ENCODE measurements at regions not wholly inside any gene's neighbourhood (a gene's known extent, or its start where the extent isn't known, plus 50 kb on each side); places are given as distances from the start of the nearest gene placed in this dataset.
A peak's percentile ranks its signal among the peaks of the same experiment; 100 is the strongest.
"Not testable (repeated sequence)": the region's sequence is repeated elsewhere in the genome, so short reads cannot be mapped to it uniquely, and the experiment has no call there.

DNA sequence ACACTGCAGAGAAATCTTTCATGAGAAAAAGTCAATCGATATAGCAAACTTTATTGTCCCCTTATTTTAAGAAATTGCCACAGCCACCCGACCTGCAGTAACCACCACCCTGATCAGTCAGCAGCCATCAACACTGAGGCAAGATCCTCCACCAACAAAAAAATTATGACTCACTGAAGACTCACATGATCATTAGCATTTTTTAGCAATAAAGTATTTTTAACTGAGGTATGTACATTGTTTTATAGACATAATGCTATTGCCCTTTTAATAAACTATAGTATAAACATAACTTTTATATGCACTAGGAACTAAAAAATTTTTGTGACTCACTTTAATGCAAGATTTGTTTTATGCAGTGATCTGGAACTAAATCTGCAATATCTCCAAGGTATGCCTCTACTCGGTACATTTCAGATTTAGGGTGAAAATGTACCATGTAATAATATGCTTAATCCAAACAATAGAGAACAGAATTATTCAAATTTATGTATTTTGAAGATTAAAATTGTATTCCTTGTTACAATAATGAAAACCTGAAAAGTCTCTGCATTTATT, 79.2 kb upstream of the CEP126 start:
- no peak overlapping the region for H3K4me3 ChIP-seq (ENCODE audit: low read depth, low read length)

DNA sequence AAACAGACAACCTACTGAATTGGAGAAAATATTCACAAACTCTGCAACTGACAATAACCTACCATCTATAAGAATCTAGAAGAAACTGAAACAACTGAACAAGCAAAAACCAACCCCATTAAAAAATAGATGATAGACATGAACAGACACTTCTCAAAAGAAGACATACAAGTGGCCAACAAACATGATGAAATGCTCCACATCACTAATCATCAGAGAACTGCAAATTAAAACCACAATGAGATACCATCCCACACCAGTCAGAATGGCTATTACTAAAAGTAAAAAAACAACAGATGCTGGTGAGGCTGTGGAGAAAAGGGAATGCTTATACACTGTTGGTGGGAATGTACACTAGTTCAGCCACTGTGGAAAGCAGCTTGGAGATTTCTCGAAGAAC, 84.3 kb upstream of the CEP126 start:
- not testable (repeated sequence) for DNase-seq (ENCODE audit: low read depth); H3K4me3 ChIP-seq (ENCODE audit: low read depth, low read length)

More for the DNA sequence above, 79.2 kb upstream of the CEP126 start:
- no peak for DNase-seq (ENCODE audit: low read depth)

DNA sequence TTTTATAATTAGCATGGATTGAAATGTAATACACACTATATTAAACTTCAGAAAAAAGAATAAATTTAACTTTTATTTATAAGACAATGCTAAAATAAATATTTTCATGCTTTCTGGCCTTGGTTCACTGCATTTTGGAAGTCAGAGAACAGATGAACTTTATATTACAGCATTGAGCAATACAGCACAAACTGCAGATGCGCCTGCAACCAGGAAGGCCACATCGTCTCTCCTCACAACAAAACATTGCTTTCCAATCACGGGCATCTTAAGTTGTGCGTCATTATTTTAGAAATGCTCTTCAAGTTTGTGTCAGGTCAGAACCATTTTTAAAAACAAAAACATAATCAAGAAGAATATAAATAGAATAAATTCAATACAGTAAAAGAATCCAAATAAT, 89.3 kb upstream of the CEP126 start:
- no peak overlapping the region for H3K4me3 ChIP-seq (ENCODE audit: low read depth, low read length)
- DNase-seq (ENCODE audit: low read depth) = no peak

DNA sequence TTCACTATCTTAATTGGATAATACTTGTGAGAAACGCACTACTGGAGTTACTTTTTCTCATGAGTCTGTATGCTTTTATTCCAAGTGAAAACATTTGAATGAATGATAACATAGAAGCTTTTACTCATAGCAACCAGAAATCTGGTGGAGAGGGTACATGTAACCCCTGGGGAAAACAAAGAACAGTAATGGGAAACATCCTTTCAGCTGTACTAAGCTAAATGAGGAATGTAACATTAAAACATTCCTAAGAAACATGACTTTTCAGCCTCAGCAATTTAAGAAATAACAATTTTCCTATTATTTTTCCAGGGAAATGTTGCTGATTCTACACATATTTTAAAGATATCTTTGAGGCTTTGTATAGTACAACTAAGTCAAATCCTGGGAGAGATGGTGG, 97.2 kb upstream of the CEP126 start:
- DNase-seq (ENCODE audit: low read depth) = peak; percentile 17
- no peak overlapping the region for H3K4me3 ChIP-seq (ENCODE audit: low read depth, low read length)

DNA sequence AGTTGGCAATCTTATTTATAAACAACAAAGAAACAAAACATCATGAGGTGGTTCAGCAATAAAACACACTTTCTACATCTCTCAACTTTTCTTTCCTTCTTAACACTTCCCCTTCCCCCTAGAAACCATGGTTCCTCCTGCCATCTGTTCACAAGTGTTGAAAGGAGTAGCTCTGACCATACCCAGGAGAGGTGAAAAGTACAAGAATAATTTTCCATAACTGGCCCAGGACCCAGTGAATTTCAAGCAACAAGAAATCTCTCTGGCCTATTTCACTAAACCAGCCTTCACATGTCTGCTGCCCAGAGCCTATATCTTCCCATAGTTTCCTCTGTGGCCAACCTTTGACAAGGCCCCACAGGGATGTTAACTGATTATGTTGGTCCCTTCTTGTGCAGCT, 98.2 kb upstream of the CEP126 start:
- H3K4me3 ChIP-seq (ENCODE audit: low read depth, low read length) = no peak overlapping the region
- no peak for DNase-seq (ENCODE audit: low read depth)

DNA sequence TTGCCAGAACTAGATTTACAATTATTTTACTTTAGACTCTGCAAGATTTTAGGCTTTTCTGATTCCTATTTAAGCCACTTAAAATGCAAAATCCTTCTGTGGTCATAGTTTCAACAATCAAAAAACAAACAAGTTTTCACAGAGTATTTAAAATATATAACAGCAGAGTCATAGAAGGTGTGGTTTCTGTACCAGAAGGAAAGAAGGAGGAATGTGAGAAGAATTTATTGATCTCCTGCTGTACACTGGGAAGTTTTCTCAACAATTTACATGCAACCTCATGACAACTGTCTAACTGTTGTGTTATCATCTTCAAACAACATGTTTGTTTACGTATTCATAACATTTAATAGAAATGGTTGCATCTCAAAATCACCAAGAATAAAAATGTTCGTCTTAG, 102.3 kb upstream of the CEP126 start:
- H3K4me3 ChIP-seq (ENCODE audit: low read depth, low read length) = no peak overlapping the region
- DNase-seq (ENCODE audit: low read depth) = no peak

DNA sequence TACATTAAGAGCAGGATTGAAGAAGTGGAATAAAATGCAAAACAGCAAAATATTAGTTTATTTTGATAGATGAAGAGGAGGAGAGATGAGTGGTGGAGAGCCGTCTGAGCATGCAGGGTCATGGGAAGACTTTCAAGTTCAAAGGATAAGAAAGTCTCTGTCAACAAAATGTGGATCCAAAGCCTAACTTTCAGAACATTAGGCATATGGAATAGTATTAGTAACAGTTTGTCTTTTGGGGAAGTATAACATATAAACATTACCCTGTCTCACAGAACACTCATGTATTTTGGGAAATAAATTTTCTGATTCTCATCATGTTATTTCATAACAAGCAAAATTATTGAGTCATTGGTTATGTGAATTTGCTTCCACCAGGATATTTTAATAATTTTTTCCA, 104.3 kb upstream of the CEP126 start:
- H3K4me3 ChIP-seq (ENCODE audit: low read depth, low read length) = no peak overlapping the region

DNA sequence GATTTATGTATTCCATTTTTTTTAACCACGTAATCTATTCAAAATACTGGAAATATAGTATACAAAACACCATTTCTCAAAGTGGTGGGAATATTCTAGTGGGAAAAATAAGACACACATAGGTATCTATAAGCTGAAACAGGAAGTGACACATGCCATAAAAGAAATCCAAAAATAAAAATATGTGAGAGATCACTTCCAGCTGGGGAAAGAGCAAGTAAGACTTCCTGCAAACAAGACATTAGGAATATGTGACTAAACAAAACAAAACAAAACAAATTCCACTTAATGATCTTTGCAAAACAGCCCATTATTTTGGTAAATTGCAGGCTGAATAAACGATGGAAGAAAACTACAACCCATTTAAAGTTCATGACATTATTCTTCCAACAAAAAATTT, 107.3 kb upstream of the CEP126 start:
- no peak overlapping the region for H3K4me3 ChIP-seq (ENCODE audit: low read depth, low read length)
- DNase-seq (ENCODE audit: low read depth) = no peak

More for the DNA sequence above, 104.3 kb upstream of the CEP126 start:
- DNase-seq (ENCODE audit: low read depth) = no peak

DNA sequence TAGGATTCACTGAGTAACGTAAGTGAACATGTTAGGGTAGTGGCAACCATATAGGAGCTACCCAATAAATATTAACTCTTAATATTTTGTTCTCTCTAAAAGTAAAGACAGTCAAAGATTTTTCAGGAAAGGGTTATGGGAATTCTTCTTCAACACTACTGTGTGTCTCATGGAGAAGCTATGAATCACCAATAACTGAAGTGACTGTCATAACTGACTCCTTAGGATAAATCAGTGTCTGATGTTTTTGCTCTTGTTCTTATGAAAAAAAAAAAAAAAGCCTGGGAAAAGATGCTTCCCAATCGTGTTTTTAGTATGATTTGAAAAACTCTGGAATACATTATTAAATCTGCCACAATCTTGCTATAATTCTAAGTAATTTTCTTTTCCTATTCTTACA, 111.2 kb upstream of the CEP126 start:
- DNase-seq (ENCODE audit: low read depth) = no peak
- H3K4me3 ChIP-seq (ENCODE audit: low read depth, low read length) = no peak overlapping the region

DNA sequence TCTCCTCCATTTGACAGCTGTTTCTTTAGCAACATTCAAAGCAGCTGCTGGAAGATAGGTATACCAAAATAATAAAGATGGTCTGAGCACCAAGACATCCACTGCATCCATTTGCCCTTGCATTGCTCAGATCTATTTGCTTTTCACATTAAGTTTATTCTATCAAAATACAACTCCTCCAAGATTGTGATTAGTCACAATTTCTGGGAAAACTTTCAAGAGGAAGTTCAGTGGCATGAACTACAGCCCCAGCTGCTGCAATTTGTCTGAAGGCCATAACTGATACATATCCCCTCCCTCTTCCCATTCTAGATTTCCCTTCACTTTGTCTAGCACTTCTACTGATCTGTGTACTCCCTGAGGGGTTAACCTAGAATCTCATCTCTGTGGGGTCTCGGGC, 117.5 kb upstream of the CEP126 start:
- H3K4me3 ChIP-seq (ENCODE audit: low read depth, low read length) = no peak overlapping the region

DNA sequence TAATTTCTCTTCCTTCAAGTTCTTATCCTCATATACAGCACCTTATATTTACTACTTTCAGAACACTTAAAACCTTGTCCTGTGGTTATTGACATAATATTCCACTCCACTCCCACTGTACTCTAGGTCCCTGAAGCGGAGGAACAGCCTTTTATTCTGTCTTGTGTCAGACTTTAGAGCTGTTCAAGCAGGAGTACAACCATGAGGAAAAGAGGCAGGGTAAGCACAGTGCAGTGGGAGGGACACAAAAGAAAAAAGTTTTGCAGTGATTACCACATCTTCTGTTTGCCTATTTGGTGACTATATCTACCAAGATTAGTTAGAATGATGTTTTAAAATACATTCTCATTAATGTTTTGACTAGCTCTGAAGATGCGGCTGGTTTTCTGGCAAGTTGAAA, 122.0 kb upstream of the CEP126 start:
- no peak overlapping the region for H3K4me3 ChIP-seq (ENCODE audit: low read depth, low read length)
- DNase-seq (ENCODE audit: low read depth) = no peak

More for the DNA sequence above, 117.5 kb upstream of the CEP126 start:
- DNase-seq (ENCODE audit: low read depth) = peak; percentile 4

DNA sequence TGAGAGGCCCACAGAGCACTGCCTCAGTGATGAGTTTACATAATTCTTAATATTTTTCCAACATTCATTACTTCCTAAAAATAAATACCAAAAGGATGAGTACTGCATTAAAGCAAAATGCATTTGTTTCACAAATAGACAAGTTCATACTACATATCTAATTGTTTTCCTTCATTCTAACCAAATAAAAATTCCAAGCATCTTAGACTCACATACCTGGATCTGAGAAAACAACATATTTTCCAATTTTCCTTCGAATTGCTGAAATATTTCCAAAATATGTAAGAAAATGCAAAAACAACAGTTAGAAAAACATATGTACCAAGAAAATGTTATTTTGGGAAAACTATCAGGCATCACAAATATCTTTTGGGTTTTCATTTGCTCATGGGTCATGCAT, 127.9 kb upstream of the CEP126 start:
- no peak overlapping the region for H3K4me3 ChIP-seq (ENCODE audit: low read depth, low read length)
- no peak for DNase-seq (ENCODE audit: low read depth)

DNA sequence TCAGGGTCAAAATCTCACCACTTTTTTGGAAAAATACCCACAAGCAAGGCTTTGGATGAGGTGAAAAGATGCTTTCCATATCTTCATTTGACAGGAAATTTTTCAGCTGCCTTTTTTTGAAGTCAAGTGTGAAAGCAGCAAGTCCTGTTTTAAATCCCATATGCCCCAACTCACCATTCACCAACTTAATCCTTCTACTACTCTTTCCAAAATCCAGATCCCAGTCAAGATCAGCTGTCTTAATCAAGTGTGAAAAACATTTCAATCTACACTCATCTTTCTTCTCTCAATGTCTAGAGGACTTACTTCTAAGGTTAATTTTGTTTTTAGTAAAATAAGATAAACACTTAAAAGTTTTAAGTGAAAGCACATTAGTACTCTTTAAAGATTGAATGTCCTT, 128.4 kb upstream of the CEP126 start:
- no peak overlapping the region for H3K4me3 ChIP-seq (ENCODE audit: low read depth, low read length)
- no peak for DNase-seq (ENCODE audit: low read depth)

DNA sequence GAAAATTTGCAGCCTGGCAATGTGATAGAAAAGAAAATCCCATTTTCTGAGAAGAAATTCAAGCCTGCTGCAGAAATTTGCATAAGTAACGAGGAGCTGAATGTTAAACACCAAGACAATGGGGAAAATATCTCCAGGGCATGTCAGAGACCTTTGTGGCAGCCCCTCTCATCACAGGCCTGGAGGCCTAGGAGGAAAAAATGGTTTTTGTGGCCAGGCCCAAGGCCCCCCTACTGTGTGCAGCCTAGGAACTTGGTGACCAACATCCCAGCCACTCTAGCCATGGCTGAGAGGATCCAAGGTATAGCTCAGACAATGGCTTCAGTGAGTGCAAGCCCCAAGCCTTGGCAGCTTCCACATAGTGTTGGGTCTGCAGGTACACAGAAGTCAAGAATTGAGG, 135.6 kb upstream of the CEP126 start:
- H3K4me3 ChIP-seq (ENCODE audit: low read depth, low read length); DNase-seq (ENCODE audit: low read depth): not testable (repeated sequence)

DNA sequence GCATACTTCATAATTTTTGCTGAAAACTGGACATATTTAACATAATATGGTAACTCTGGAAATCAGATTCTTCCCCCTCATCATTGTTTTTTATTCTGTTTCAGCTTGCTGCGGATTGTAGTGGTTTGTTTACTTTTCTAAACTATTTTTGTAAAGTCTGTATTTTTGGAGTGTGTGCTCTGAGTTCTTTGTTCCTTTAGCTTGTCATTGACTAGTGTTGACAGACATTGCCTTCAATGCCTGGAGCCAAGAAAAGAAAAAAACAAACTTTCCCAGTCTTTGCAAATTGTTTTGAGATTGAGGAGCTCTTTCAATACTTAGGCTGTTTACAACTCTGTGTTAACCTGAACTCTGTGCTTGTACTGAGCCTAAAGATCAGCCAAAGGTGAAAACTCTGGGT, 137.3 kb upstream of the CEP126 start:
- no peak overlapping the region for H3K4me3 ChIP-seq (ENCODE audit: low read depth, low read length)
- DNase-seq (ENCODE audit: low read depth) = no peak

DNA sequence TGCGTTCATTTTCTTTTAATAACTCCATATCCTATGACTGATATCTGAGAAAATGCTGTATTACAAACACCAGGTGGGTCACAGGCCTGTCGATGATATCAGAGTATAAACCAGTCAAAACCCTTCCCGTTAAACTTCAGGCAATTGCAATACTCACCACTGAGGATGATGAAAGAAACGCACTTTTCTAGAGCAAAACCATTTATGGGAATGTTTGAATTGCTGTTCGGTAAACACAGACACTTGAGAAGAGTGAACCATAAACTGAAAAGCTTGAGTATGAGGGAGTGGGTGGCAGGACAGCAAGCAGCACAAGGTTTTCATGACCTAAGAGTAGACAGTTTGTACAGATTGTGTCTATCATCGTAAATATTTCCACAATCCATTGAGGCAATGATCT, 139.8 kb upstream of the CEP126 start:
- H3K4me3 ChIP-seq (ENCODE audit: low read depth, low read length) = no peak overlapping the region
- DNase-seq (ENCODE audit: low read depth) = no peak

DNA sequence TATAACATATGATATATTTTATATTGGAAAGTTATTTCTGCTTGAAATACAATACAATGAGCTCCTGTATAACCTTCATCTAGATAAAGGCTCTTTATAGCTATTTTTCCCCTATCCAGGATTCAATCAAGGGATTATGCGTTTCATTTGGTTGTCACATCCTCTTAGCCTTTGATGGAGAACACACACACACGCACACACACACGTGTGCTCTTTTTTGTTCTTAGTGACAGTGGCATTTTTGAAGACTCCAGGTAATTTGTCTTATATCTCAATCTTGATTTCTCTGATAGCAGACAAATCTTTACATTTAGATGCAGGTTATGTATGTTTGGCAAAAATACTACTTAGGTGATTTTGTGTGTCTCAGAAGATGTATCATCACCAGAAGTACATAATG, 144.2 kb upstream of the CEP126 start:
- no peak overlapping the region for H3K4me3 ChIP-seq (ENCODE audit: low read depth, low read length)
- DNase-seq (ENCODE audit: low read depth) = no peak

DNA sequence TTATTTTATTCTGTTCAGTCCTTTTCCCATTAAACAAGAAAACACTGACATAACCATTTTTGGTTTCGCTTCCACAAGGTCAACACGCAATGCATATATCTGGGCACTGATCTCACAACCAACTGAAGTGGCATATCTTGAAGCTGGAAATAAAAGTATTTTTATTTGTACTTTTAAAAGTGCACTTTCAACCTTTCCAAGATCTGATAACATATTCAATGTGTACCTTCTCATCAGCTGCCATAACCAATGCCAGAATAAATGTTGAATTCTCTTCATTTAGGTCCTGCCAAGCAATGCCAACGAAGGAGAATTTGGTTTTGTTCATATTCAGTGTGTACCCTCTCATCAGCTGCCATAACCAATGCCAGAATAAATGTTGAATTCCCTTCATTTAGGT, 148.9 kb upstream of the CEP126 start:
- DNase-seq (ENCODE audit: low read depth) = no peak
- H3K4me3 ChIP-seq (ENCODE audit: low read depth, low read length) = no peak overlapping the region

DNA sequence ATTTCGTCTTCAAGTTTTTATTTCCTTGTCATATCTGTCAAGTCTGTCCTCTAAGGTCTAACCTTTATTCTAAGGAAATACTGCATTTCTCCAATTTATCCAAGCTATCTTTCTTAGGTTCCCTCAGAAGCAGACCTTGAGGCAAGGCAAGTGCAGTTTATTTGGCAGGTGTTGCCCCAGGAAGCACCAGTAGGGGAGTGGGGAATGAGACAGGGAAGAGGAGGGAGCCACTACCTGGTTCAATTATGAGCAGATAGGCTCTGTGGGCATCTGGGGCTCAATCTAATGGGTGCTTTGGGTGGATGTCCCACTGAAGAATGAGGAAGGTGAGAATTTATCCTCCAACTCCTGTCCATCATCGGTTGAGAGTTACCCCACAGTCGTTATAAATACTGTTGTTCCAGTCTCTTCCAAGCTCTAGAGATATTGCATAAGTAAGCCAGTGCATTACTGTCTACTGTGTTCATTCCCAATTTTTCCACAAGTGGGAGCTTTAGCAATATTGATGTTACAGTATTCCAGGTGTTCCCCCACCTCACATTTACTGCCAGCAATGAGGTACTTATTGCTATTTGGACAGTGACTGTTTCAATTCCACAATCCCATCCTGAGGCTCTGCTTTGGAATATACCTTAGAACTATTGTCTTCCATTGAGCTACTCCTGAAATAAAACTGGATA, 154.9 kb upstream of the CEP126 start:
- H3K4me3 ChIP-seq (ENCODE audit: low read depth, low read length) = no peak overlapping the region
- DNase-seq (ENCODE audit: low read depth) = no peak

DNA sequence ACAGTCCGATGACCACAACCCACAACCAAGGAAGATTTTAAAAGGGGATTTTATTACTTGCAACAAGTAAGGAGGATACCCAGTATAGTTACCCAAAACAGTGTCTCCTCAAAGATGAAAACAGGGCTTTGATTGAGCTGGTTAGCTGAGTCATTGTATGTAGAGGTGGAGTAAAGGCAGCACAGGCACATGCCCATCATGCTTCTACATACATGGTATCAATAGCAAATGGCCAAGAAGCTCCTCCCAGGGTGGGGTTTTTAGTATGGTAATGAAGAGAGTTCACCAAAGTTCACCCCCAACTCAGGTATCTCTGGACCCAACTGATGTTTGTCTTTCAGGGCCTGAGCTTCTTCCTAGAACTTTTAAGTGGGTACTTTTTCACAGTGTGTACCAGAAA, 157.1 kb upstream of the CEP126 start:
- DNase-seq (ENCODE audit: low read depth) = no peak
- H3K4me3 ChIP-seq (ENCODE audit: low read depth, low read length) = no peak overlapping the region

DNA sequence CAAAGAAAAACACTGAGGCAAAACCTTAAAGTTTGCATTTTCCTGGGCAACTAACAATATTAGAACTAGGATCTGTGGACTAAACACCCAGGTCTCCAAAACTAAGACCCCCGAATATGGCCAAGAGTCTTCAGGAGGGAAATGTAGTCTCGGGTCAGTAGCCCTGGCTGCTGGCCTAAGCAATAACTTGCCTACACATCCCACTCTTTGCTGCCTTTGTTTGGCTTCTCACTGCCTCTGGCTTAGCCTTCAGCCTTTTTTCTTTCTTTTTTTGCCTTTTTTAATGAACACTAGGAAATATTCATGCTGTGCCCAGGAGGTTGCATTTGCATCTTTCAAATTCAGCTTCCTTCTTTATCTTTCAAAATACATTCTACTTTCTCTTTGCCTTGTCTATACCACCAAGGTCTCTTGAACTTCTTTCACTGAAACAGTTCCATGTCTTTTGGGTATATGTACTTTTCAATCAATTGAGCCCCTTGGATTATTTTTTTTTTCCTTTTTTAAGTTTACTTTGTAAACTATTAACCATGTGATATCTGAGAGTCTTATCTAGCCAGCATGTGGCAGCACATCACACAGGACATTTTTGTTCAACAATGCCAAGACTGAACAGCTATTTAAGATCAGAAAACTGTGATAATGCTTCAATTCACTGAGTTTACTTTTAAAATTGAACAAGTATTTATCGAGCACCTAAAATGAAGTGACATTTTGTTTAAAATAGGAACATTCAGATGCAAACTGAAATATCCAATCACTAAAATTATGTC, 165.0 kb upstream of the TRPC6 start:
- no peak overlapping the region for H3K4me3 ChIP-seq (ENCODE audit: low read depth, low read length)
- DNase-seq (ENCODE audit: low read depth) = no peak
